ENCODE measurements at regions not wholly inside any gene's neighbourhood (a gene's known extent, or its start where the extent isn't known, plus 50 kb on each side); places are given as distances from the start of the nearest gene placed in this dataset.

DNA sequence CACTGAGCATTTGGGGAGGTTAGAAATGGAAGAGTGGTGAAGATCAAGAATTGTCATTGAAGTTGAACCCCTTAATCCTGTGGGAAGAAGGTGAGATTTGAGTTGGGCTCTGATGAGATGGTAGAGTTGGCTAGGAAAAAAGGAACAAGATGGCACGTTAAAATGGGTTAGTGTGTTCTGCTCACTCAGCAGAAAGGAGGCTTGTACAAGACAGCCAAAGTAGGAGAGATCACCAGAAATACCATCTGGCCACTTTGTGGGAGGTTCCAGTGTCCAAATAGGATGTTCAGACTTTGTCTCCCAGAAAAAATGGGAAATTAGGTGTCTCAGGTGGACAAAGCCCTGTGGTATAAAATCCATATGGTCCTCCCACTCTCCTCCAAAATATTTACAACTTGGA, 56.0 kb upstream of the SLC14A2 start:
- Histone ChIP-seq H3K36me3 (no peaks in the 10 kb centered on the region), H3K4me3 (no peak overlapping the region), H3K27ac (no peak overlapping the region), H3K9me3 (no peaks in the 10 kb centered on the region), H3K4me1 (peaks cover 2% of the 10 kb centered on the region), H3K27me3 (ENCODE audit: low read depth) (no peaks in the 10 kb centered on the region)
- intact Hi-C loops (cut with DNase I) = no loop called here
- DNase-seq = no peak
- ATAC-seq = no peak
- TF ChIP-seq, protein P1, sequence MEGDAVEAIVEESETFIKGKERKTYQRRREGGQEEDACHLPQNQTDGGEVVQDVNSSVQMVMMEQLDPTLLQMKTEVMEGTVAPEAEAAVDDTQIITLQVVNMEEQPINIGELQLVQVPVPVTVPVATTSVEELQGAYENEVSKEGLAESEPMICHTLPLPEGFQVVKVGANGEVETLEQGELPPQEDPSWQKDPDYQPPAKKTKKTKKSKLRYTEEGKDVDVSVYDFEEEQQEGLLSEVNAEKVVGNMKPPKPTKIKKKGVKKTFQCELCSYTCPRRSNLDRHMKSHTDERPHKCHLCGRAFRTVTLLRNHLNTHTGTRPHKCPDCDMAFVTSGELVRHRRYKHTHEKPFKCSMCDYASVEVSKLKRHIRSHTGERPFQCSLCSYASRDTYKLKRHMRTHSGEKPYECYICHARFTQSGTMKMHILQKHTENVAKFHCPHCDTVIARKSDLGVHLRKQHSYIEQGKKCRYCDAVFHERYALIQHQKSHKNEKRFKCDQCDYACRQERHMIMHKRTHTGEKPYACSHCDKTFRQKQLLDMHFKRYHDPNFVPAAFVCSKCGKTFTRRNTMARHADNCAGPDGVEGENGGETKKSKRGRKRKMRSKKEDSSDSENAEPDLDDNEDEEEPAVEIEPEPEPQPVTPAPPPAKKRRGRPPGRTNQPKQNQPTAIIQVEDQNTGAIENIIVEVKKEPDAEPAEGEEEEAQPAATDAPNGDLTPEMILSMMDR (IDR thresholded peaks at IDR 0.05) = no peak

GRCh38 chr18:45560870-45561269, 54.4 kb upstream of the SLC14A2 start:
- Histone ChIP-seq H3K36me3 (no peaks in the 10 kb centered on the region), H3K27ac (no peak overlapping the region), H3K4me3 (no peak overlapping the region), H3K4me1 (peaks cover 3% of the 10 kb centered on the region), H3K27me3 (ENCODE audit: low read depth) (no peaks in the 10 kb centered on the region), H3K9me3 (no peaks in the 10 kb centered on the region)
- intact Hi-C loops (cut with DNase I) = no loop called here
- TF ChIP-seq, protein P1 (IDR thresholded peaks at IDR 0.05) = no peak
- ATAC-seq = no peak
- no peak for DNase-seq

DNA sequence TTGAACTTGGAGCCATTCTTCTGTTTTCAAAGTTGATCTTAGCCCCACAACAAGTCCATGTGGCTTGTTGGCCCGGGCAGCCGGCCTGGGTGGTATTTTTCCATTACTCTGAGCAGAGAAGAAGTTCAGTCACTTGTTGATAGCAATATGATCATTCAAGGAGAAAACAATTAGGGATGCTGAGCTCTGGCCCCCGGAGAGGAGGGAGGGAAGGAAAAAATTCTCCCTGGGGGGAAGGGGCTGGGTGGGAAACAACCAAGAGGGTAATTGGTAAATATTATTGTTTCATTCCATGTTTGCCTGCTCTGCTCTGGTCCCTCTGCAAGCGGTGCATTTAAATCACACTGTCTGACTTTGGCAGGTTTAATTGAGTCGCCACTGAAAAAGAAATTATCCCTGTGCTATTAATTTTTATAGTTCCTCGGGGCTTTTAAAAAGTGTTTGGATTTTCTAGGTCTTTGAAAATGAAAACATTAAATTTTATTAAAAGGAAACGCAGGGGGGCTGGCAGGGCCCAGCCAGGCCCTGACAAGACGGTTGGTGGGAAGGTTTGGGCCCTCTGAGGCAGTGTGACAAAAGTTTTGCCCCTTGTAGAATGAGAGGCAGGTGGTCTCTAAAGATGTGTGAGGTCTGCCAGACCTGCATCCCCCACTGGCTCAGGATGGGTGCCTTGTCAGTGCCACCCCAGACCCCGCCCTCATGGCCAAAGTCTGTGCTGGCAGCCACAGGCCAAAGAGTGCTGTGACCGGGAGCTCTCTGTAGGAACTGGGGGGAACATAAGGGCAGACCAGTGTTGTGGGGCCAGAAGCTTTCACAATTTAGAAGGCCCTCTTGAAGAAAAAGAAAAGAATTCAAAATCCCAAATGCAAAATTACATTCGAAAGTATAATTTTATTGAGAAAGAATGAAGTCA, 52.5 kb upstream of the SLC14A2 start:
- peak in 1 of 2 donors; percentile 33 for ATAC-seq
- TF ChIP-seq, protein P1 (IDR thresholded peaks at IDR 0.05) = no peak
- DNase-seq = no peak
- Histone ChIP-seq H3K4me3 (no peak overlapping the region), H3K27ac (peak overlapping the region; percentile 68), H3K4me1 (peaks cover 5% of the 10 kb centered on the region), H3K27me3 (ENCODE audit: low read depth) (no peaks in the 10 kb centered on the region), H3K36me3 (no peaks in the 10 kb centered on the region), H3K9me3 (no peaks in the 10 kb centered on the region)
- intact Hi-C loops (cut with DNase I) = no loop called here

GRCh38 chr18:45565280-45565970, 49.9 kb upstream of the SLC14A2 start:
- Histone ChIP-seq H3K4me3 (no peak overlapping the region), H3K36me3 (no peaks in the 10 kb centered on the region), H3K27me3 (ENCODE audit: low read depth) (no peaks in the 10 kb centered on the region), H3K9me3 (no peaks in the 10 kb centered on the region), H3K4me1 (peaks cover 5% of the 10 kb centered on the region), H3K27ac (peak overlapping the region; percentile 6)
- no peak for ATAC-seq
- TF ChIP-seq, protein P1 (IDR thresholded peaks at IDR 0.05) = no peak
- DNase-seq = no peak
- intact Hi-C loops (cut with DNase I) = no loop called here
